NCI-H2081 (cell line): ENCODE measurements at regions not wholly inside any gene's neighbourhood (a gene's known extent, or its start where the extent isn't known, plus 50 kb on each side); places are given as distances from the start of the nearest gene placed in this dataset.
"Not testable (repeated sequence)": the region's sequence is repeated elsewhere in the genome, so short reads cannot be mapped to it uniquely, and the experiment has no call there.

Experiments
- DNase-seq, 2 experiments: peaks; one replicate each; lab custom pipeline; 2025; lab: John Stamatoyannopoulos, UW

DNA sequence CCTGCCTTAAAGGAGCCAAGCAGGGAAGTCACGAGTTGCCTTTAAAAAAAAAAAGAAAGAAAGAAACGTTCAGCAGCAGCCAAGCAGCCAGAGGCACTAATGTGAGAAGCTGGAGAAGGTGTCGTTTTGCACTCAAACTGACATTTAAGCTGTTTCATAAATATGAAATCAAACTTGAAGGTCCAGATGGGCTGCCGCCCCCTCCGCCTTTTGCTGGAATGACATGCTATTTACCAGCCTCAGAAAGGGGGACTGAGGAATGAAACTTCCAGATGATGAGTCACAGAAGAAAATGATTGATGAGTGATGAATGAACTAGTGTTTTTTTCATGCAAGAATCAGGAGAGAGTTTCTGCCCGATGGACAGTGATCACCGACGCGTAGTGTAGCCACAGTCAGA lies 396.8 kb downstream of the IGSF11 start:
- DNase-seq = no peak

DNA sequence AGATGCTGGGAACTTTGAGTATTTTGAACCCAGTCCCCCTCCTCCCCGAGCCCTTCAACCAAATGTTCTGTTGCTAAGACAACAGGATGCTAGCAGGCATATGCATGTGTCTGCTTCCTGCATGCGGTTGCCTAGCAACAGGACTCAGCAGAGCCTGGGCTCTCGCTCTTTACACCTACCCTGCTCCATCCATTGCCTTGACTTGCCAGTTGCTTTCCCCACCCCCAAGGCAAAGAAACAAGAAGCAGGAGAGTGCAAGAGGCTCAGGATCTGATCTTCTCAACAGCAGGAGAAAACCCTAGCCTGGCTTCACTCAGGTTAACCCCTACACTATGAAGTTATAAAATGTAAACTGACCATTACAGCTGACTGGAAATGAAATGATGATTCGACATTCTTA lies 393.0 kb downstream of the IGSF11 start:
- peak; percentile 21 to 52 for DNase-seq

DNA sequence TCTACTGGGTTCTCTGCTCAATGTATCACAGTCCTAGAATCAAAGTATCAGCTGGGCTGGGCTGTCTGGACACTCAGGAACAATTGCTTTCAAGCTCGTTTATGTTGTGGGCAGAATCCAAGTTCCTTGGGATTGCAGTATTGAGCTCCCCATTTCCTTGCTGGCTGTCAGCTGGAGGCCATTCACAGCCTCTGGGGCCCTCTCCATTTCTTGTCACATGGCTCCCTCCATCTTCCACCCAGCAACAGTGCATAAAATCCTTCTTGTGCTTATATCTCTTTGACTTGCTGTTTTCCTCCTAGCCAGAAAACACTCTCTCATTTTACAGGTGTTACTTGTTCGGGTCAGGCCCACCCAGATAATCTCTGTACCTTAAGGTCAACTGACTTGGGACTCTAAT lies 363.5 kb downstream of the IGSF11 start:
- no peak for DNase-seq

DNA sequence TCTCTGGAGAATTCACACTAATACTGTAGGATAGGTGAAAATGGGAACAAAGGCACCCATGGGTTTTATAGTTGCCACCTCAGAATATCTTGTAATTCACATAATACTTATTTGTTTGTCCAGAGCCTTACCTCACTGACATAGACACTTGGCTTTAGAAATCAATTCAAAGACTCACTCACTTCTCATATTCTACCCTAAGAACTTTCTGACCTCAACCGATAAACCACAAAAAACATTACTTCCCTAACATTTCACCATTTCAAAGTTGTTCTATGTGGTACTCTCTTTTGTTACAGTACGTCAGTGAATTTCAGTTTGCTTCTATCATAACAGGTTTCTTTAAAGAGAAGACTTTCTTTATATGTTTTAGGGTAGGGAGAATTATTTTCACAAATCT lies 359.3 kb downstream of the IGSF11 start:
- DNase-seq = no peak

DNA sequence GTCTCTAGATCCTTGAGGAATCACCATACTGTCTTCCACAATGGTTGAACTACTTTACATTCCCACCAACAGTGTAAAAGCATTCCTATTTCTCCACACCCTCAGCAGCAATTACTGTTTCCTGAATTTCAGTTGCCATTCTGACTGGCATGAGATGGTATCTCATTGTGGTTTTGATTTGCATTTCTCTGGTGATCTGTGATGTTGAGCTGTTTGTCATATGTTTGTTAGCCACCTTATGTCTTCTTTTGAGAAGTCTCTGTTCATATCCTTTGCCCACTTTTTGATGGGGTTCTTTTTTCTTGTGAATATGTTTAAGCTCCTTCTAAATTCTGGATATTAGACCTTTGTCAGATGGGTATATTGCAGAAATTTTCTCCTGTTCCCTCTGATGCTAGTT lies 356.0 kb downstream of the IGSF11 start:
- not testable (repeated sequence) for DNase-seq

DNA sequence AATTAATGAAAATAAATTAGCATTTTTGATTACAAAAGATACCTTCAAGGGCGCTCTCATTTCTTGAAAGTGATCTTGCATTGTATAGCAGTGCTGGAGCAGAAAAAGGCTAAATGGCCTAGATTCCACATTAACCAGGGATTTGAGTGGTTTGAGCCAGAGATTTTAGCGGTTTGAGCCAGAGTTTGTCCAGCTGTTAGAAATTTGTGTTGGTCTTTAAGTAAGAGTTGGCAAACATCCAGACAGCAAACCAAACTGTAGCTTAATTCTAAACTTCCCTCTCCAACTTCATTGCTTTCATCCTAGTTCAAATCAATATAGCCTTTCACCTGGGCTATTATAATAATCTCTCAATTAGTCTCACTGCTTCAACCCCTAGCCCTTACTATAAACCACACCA lies 351.7 kb downstream of the IGSF11 start:
- peak in 1 of 2 experiments; percentile 54 for DNase-seq

DNA sequence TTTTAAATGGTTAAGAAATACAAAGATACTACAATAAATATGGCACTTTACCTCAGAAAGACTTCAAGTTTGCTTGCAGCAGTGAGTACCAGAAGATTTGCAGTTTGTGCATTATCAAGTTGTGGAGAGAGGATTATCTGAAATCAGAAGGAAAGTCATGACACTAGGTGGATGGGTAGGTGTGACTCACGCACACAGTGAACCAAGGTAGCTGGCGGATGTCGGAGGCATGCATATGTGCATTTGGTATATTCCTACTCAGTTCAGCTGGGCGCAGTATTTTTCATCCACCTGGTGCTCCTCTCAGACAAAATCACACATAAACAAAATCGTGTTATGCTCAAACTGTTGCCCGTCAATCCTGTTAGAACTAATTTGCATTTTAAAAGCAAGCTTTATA lies 351.0 kb downstream of the IGSF11 start:
- DNase-seq = no peak

DNA sequence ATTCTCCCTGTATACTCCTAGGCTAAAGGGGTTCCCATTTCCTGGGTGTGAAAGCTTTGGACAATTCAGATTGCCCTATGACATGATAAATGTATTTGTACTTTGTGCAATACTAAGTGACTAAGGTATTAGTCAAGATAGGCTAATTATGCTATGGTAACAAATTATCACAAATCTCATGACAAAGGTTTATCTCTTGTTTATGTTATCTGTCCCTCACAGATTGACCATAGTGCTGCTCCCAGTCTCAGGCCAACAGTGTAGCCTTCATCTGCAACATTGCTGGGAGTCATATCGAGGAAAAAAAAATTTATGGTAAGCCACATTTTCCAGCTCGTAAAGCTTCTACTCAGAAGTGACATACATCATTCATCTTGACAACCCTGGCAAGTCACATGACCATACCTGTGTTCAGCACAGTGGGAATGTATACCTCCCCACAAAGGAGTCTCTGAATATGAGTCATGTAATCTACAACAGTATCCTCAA lies 346.2 kb downstream of the IGSF11 start:
- no peak for DNase-seq

DNA sequence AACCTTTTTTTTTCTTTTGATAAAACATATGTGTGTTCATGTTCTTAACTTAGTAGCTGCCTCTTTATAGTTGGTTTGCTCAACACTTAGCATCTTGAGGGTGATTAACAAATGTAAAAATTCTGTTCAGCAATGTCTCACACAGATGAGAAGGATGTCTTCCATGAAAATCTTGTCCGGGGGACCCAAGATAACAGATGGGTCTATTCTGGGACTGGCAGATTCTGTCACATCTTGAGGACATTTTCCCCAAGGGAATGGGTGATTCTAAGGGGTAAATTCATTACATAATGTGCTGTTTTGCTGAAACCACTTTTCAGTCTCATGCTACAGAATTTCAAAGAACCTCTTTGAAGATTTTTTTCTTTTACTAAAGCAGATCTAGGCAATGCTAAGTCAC lies 342.2 kb downstream of the IGSF11 start:
- DNase-seq = no peak

DNA sequence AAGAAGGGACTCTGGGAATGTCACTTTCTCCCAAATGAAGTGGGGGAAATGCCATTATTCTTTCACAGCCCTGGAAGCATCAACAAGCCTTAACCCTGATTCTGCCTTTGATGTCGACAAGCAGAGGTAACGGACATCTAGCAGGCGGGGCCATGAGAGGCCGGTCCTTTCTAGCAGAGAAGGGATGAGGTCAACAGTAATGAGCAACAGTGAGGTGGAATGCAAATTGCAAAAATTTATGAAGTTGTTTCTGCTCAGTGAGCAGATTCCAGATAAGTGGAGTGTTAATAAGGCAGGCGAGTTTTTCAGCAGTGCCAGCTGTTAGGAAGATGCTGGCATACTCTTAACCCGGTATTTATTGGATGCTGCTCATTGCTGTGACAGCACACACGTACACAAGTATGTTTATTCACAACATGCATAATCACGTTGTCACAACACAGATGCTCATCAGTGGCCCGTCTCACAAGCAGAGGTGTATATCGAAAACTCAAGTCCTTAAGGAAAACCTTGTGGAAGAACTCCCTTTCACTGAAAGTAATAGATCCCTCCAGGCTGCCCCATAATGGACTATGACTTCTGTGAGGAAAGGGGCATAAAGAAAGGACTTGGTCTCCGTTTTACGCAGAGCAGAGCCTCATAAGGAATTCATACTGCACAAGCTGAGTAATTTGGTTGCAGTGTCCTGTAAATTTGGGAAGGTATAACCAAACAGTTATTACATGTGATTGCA lies 329.0 kb downstream of the IGSF11 start:
- DNase-seq = no peak

DNA sequence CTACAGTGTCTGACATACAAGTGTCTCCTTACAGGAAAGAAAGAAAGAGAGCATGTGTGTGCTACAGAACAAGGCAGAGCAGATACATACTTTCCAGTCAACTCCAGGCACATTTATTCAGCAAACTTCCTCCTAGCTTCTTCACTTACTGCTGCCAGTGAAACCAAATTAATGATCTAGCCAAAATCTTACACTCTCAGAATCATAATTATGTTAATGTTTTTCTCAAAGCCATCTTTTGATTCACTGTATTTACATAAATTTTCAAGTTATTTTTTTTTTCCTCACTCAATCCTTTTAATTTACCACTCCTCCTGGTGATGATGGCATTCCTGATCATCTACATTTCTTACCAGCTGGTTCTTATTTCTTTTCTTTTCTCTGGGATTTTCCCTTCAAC lies 326.7 kb downstream of the IGSF11 start:
- no peak for DNase-seq

DNA sequence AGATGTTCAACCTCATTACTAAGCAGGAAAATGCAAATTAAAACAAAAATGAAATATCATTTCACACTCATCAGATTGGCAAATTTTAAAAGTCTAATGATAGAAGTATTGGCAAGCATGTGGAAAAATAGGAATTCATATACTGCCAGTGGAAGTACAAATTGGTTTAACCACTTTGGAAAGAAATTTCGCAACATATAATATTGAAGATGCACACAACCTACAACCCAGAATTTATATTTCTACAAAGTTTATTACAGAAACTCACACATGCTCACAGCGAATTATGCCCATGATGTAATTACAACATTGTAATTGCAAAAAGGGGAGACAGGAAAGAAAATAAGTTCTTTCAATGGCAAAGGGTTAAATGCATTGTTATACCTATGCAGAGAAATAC lies 324.1 kb downstream of the IGSF11 start:
- no peak for DNase-seq

DNA sequence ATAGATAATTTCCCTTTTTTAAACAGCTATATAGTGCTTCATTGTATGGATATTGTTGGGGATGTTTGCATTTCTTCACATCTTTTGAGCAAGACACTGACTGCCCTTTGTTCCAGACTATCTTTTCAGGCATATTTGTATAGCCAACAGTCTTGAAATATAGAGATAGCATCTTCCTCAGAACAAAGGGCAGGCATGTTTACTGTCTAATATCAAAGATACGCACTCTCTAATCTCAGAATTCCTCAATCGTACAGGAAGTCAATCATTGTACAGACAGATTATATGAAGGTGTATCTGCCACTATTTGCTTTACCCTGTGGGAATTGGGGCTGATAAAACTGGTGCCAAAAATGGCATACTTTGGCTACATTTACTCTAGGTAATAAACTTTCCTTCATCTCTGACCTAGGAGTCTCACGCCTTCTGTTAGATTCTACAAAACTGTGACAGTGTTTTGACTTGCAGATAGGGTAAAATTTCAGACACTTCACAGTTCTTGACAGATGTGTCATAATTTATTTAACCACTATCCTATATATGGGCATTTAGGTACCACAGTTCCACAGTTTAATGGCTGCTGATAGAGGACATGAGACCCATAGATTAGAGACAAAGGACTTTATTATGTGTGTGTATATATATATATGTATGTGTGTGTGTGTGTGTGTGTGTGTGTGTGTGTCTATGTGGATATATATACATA lies 321.0 kb downstream of the IGSF11 start:
- DNase-seq = no peak

DNA sequence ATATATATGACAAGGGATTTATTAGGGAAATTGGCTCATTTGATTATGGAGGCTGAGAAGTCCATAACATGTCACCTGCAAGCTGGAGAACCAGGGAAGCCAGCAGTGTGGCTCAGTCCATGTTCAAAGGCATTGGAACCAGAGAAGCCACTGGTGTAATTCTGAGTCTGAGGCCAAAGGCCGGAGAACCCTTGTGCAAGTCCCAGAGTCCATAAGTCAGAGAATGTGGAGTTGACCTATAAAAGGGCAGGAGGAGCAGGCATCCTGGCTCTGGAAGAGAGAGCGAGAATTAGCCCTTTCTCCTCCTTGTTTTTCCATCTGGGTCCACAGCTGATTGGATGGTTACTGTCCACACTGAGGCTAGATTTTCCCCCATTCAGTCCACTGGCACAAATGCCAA lies 319.8 kb downstream of the IGSF11 start:
- DNase-seq = no peak

DNA sequence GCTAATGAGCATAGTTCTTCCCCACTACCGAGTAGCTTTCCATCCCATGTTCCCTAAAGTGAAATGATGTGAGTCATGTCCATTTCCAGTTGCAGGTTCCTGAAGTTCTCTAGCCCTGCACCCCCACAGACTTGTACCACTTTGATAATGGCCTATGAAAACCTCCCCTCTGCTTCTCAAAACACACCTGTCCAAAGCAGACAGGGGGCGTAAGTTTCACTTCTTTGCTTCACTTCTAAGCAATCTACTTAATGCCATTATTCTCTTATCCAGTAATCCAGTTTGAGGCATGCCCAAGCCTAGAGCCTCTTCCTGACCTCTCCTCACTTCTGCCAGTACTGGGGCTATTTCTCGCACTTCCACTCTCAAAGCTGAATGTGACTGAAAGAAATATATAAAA lies 305.1 kb downstream of the IGSF11 start:
- DNase-seq = no peak

DNA sequence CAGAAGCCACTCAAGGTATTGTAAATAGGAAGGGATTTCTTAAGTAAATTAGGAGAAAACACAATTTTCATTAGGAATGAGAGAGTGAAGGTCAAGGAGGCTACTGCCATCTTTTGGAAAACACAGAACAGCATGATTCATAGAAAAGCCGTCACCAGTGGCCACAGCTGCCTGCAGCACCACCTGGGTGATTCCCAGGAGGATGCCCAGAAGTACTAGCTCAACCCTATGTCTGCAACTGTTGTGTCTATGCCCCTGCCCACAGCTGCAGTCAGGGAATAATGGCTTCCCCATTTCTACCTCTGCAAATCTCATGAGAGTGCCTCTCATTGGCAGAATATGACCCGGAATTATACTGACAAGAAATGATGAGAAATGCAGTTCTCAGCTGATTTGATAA lies 300.0 kb downstream of the IGSF11 start:
- no peak for DNase-seq

DNA sequence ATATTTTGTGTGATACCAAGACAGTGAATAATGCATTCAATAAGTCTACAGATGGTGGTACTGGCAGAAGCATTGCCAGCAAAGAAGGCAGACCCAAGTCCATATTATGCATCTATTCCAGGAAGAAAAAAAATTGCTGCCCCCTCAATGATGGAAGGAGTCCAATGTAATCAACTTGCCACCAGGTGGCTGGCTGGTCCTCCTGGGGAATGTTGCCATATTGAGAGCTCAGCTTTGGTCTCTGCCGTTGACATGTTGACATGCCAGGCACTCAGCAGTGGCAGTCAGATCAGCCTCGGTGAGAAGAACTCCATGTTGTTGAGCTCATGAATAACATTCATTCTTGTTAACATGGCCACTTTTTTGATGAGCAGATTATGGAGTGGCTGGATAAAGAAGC lies 298.5 kb downstream of the IGSF11 start:
- no peak for DNase-seq

DNA sequence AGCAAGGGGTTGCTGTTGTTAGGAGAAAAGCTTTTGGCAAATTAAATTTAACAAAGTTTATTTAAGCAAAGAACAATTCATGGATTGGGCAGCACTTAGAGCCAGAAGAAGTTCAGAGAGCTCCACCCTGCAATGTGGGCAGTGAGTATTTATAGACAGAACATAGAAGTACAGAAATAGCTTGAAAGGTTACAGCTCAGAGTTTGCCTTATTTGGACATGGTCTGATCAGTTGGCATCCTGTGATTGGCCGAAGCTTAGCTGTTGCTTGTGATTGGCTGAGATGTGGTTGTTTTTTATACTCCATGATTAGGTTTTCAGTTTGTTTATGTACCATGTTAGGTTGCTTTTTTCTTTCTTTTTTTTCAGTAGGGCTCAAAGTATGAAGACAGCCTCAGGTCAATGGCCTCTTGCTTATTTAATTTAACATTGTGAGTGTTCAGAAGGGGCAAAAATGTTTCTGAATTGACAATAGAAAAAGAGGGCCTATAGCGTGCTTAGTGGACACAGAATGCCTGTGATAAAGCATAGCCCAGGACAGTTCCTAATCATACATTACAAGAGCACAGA lies 293.8 kb downstream of the IGSF11 start:
- DNase-seq = no peak

DNA sequence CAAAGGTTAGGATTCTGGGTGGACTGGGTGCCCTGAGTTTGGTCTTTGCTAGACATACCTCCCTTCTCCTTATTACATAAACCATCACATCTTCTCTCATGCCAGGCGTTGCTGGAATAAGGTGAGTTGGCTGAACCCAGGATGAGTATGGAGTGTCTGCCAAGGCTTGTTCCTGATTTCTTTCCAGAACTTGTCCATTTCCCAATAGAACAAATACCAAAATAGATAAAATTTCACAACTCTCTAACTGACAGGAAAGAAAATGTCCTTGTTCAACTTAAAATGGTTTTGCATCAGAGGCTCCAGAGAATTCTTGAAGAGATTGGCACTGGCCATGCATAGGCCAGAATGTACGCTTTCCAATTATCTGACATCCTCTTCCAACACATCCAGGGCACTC lies 291.9 kb downstream of the IGSF11 start:
- DNase-seq = no peak

DNA sequence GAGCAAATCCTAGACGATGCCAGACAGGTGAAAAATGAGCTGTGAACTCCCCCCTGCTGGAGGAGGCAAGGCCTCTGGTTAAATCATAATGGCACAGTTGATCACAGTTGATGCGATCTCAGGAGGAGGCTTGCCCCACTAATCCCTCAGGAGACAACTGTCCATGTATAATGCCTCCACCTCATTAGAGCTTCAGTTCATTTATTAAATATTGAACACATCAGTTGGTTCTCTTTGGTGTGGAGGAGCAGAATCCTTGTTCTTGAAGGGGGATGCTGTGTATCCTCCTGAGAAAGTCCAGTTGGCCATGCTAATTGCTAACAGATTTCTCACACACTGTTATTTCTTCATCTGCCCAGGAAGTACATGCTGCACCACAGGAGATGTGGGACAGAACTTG lies 290.5 kb downstream of the IGSF11 start:
- no peak for DNase-seq

DNA sequence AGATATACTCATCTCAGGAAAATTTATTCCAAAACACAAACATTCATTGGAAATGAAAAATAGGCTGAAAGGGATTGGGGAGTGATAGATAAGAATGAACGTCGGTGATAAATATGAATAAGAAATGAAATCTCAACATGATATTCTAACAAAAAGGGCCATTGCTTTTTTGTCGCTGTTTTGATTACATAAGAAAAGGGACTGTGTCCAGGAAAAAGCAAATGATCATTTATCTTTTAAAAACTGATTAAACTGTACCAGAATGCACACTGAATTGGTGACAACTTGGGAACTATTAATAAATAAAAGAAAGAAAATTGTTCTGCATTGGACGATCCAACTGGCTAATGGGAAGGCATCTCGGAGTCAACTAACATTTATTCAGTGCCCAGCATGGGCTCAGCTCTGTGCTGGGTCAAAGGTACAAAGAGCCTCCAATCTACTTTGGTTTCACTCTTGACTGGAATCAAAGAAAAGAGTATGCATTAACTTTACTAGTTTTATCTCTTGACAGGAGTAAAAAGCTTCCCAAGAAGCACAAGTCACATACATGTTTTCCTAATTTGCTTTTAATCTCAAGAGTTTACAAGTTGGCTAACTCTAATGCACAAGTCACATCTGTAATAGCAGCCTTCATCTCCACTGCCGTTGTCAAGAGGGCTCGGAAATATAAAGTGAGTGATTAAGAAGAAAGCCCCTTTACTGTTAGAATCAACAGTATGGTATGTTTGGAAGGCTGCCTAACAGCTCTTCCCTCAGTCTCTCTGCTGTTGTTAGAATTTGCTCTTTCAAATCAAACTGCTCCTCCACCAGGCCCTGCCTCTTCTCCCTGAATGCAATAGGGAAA lies 280.0 kb downstream of the IGSF11 start:
- no peak for DNase-seq

DNA sequence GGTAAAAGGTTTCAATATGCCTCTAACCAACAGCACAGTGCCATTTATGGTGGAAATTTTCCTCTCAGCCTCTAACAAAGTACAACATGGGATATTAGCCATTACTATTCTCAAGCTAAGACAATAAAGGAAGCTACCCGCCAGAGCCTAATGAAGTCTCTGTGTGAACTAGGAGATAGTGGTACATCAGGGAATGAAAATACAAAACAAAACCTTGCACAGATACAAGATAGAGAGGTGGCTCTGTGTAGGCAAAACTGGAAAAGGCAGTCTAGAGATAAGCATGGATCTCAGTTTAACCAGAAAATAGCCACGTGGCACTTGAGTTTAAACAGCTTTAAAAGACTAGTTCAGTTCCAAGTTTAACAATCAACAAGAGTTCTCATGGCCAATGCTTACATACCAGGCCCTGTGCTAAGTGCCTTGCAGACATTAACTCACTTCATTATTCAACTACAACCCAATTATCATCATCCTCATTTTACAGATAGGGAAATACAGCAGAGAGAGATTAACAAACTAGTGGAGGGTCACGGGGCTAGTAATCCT lies 279.3 kb downstream of the IGSF11 start:
- DNase-seq = no peak
